ENCODE measurements at regions not wholly inside any gene's neighbourhood (a gene's known extent, or its start where the extent isn't known, plus 50 kb on each side); places are given as distances from the start of the nearest gene placed in this dataset.
"Not testable (repeated sequence)": the region's sequence is repeated elsewhere in the genome, so short reads cannot be mapped to it uniquely, and the experiment has no call there.

DNA sequence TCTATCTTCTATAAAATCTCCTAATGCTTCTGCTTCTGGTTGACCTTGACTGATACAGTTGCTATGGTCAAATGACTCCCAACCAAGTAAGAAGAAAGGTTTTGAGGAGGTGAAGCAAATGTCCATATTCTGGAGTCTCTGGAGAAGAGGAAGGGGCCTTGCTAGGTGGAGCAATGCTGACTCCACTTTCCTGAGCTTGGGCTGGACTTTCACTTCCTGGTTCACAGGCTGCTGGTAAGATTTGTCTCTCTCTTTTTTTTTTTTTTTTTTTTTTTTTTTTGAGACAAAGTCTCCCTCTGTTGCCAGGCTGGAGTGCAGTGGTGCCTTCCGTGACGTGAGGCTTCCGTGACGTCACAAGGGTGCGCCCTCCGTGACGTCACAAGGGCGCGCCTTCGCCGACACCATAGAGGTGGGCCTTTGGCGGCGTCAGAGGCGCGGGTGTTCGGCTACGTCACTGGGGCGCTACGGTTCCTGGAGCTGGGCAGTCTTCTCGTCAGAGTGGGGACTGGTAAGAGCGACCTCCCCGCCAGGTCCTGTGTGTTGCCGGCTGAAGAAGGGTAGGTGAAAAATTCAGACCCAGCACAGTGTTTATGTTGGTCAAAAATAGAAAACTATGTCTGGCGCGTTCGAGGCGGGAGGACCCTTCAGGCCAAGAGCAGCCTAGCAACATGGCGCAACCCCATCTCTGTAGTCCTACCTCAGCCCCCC lies 93.7 kb upstream of the METTL14 start (continued):
- TF ChIP-seq ZNF687 (CRISPR knock-in tag; IDR thresholded peaks at IDR 0.05) = peak; percentile 80
- 0 out of 2 replicates have a peak, but pooled peaks have one; percentile 39 for TF ChIP-seq DMAP1 (CRISPR knock-in tag; IDR thresholded peaks at IDR 0.05)
- peak; percentile 47; the same call in 1 of the 2 replicates for TF ChIP-seq ZNF329 (CRISPR knock-in tag; IDR thresholded peaks at IDR 0.05; ENCODE audit: low read depth)
- peak; percentile 41; the same call in 1 of the 2 replicates for TF ChIP-seq SAFB2 (CRISPR knock-in tag; IDR thresholded peaks at IDR 0.05; ENCODE audit: borderline replicate concordance, low read depth)
- TF ChIP-seq IRF2 (CRISPR knock-in tag; IDR thresholded peaks at IDR 0.05) = peak; percentile 90
- not testable (repeated sequence) for TF ChIP-seq LCORL (IDR thresholded peaks at IDR 0.05)
- peak; percentile 39; the same call in 1 of the 2 replicates for TF ChIP-seq LCORL (CRISPR knock-in tag; IDR thresholded peaks at IDR 0.05)
- TF ChIP-seq ERF (CRISPR knock-in tag; IDR thresholded peaks at IDR 0.05) = 0 out of 2 replicates have a peak, but pooled peaks have one; percentile 14
- peak; percentile 74 for TF ChIP-seq POLR2AphosphoS5 (IDR thresholded peaks at IDR 0.05; ENCODE audit: low read depth, low read length)
- TF ChIP-seq POLR2A (IDR thresholded peaks at IDR 0.05; ENCODE audit: insufficient read depth in 1 of 2, low read depth in 2 of 2, low read length in 2 of 2) = peak; percentile 58 to 70; a peak in 3 of 4 replicates
- TF ChIP-seq MAX (IDR thresholded peaks at IDR 0.05) = peak; percentile 42; the same call in 1 of the 2 replicates
- TF ChIP-seq ZNF350 (CRISPR knock-in tag; IDR thresholded peaks at IDR 0.05; ENCODE audit: borderline replicate concordance, low read depth) = peak; percentile 76; the same call in 1 of the 2 replicates
- TF ChIP-seq, protein P1, sequence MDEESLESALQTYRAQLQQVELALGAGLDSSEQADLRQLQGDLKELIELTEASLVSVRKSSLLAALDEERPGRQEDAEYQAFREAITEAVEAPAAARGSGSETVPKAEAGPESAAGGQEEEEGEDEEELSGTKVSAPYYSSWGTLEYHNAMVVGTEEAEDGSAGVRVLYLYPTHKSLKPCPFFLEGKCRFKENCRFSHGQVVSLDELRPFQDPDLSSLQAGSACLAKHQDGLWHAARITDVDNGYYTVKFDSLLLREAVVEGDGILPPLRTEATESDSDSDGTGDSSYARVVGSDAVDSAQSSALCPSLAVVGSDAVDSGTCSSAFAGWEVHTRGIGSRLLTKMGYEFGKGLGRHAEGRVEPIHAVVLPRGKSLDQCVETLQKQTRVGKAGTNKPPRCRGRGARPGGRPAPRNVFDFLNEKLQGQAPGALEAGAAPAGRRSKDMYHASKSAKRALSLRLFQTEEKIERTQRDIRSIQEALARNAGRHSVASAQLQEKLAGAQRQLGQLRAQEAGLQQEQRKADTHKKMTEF (CRISPR knock-in tag; IDR thresholded peaks at IDR 0.05) = peak; percentile 58; the same call in 1 of the 2 replicates
- peak; percentile 62; the same call in 1 of the 2 replicates for TF ChIP-seq SP4 (CRISPR knock-in tag; IDR thresholded peaks at IDR 0.05)
- 0 out of 2 replicates have a peak, but pooled peaks have one; percentile 30 for TF ChIP-seq JUN (CRISPR knock-in tag; IDR thresholded peaks at IDR 0.05)
- peak; percentile 91 for TF ChIP-seq ZFY (CRISPR knock-in tag; IDR thresholded peaks at IDR 0.05)

Data from HepG2 (cell line).